HCT116 (cell line): ENCODE measurements at regions not wholly inside any gene's neighbourhood (a gene's known extent, or its start where the extent isn't known, plus 50 kb on each side); places are given as distances from the start of the nearest gene placed in this dataset.

Experiments
- ATAC-seq: fragments of 200-7000 bp; cut with Tn5 transposase; 2 replicates; pipeline ENCODE4 v1.9.1; 2020; ENCODE audit warnings: mild to moderate bottlenecking, moderate library complexity
- BruUV-seq: library from RNA; stranded (reverse); fragments of 400-500 nt; replicated peaks from 2 replicates; lab custom pipeline; 2021; lab: Mats Ljungman, UMichigan
- CTCF ChIA-PET: fragments of 300-600 bp; sonication (Branson Sonifier 250); formaldehyde crosslinking; loops from one replicate; lab custom pipeline; 2021; ENCODE audit warnings: antibody characterized with exemption; lab: Charles Lee
- POLR2A ChIA-PET: fragments of 300-600, 350-600 bp; sonication (Branson Sonifier 250); formaldehyde crosslinking; loops from one replicate; lab custom pipeline; 2021; ENCODE audit warnings: antibody characterized with exemption; lab: Charles Lee
- RAD21 ChIA-PET, 2 experiments: fragments of 300-600 bp; sonication (Branson Sonifier 250); formaldehyde crosslinking; loops; one replicate each; lab custom pipeline; 2023; ENCODE audit warnings: low total read pairs in 2 of 2; ENCODE audit not compliant: uncharacterized antibody in 2 of 2, unreplicated experiment in 2 of 2, low non-redundant PET in 1 of 2; lab: Charles Lee
- DNase-seq: peaks from one replicate; pipeline ENCODE4 v3.0.0-alpha.2; 2010; ENCODE audit warnings: low read depth, low spot score
- H2AFZ ChIP-seq: fragments of 200-600 bp; shearing (Covaris generic), sonication (generic); 2 replicates; pipeline ENCODE4 v1.6.1; 2017; ENCODE audit warnings: low read depth, mixed run types, mixed read lengths, antibody characterized with exemption, low read length; ENCODE audit not compliant: poor library complexity, severe bottlenecking
- H3K27ac ChIP-seq: 2 replicates; pipeline ENCODE4 v1.5.1; 2012; ENCODE audit warnings: low read depth, low read length
- H3K27me3 ChIP-seq: fragments of 200-600 bp; sonication (generic); 2 replicates; pipeline ENCODE4 v1.6.1; 2016; ENCODE audit warnings: mixed run types, low read length, mixed read lengths; ENCODE audit not compliant: insufficient read depth
- H3K36me3 ChIP-seq, 2 experiments: fragments of 200-500 bp in 1 of 2; fragments of 200-600 bp in 1 of 2; sonication (Bioruptor generic) in 1 of 2; sonication (generic) in 1 of 2; 2 replicates each; pipeline versions ENCODE4 v1.5.1 to v1.6.1; 2014 to 2016; ENCODE audit warnings: low read length in 2 of 2, inconsistent platforms in 1 of 2, mixed read lengths in 1 of 2, mixed run types in 1 of 2; ENCODE audit not compliant: insufficient read depth in 2 of 2, control insufficient read depth in 1 of 2
- H3K4me1 ChIP-seq, 2 experiments: fragments of 200-600 bp in 1 of 2; sonication (generic) in 1 of 2; 2 replicates each; pipeline versions ENCODE4 v1.5.1 to v1.6.1; 2012 to 2017; ENCODE audit warnings: low read length in 2 of 2, inconsistent platforms in 1 of 2, mild to moderate bottlenecking in 1 of 2, mixed read lengths in 1 of 2, mixed run types in 1 of 2, moderate library complexity in 1 of 2; ENCODE audit not compliant: insufficient read depth in 2 of 2, control insufficient read depth in 1 of 2
- H3K4me2 ChIP-seq: fragments of 200-600 bp; sonication (generic); 2 replicates; pipeline ENCODE4 v1.6.1; 2017; ENCODE audit warnings: mixed run types, low read length, mixed read lengths
- H3K4me3 ChIP-seq, 2 experiments: fragments of 200-600 bp in 1 of 2; sonication (generic) in 1 of 2; replicated peaks in 1 of 2; 2 replicates each; pipeline ENCODE4 v1.5.1; 2011 to 2016; ENCODE audit warnings: low read length in 2 of 2, control low read depth in 1 of 2, low read depth in 1 of 2, mild to moderate bottlenecking in 1 of 2, mixed read lengths in 1 of 2, mixed run types in 1 of 2
- H3K79me2 ChIP-seq: fragments of 200-600 bp; sonication (generic); 2 replicates; pipeline ENCODE4 v1.6.1; 2017; ENCODE audit warnings: mild to moderate bottlenecking, mixed run types, low read length, moderate library complexity, mixed read lengths; ENCODE audit not compliant: insufficient read depth
- H3K9ac ChIP-seq: fragments of 200-600 bp; sonication (generic); 2 replicates; pipeline ENCODE4 v1.6.1; 2016; ENCODE audit warnings: low read length, mixed read lengths
- H3K9me2 ChIP-seq: fragments of 200-600 bp; sonication (generic), shearing (Covaris generic); 2 replicates; pipeline ENCODE4 v1.6.1; 2017; ENCODE audit warnings: mixed run types, mild to moderate bottlenecking, moderate library complexity; ENCODE audit not compliant: insufficient read depth
- H3K9me3 ChIP-seq, 2 experiments: fragments of 200-500 bp in 1 of 2; fragments of 200-600 bp in 1 of 2; sonication (Bioruptor generic) in 1 of 2; sonication (generic) in 1 of 2; 2 replicates each; pipeline ENCODE4 v1.6.1; 2014 to 2017; ENCODE audit warnings: low read length in 2 of 2, mixed read lengths in 2 of 2, inconsistent platforms in 1 of 2, low read depth in 1 of 2, mild to moderate bottlenecking in 1 of 2, mixed run types in 1 of 2, moderate library complexity in 1 of 2; ENCODE audit not compliant: control insufficient read depth in 1 of 2, insufficient read depth in 1 of 2
- H4K20me1 ChIP-seq: fragments of 200-600 bp; sonication (generic), shearing (Covaris generic); 2 replicates; pipeline ENCODE4 v1.6.1; 2017; ENCODE audit warnings: mixed run types, mild to moderate bottlenecking, moderate library complexity; ENCODE audit not compliant: insufficient read depth
- ATF3 ChIP-seq: IDR thresholded peaks from 2 replicates; pipeline ENCODE4 v1.6.1; 2012
- CEBPB ChIP-seq: IDR thresholded peaks from 2 replicates; pipeline ENCODE4 v1.6.1; 2012; ENCODE audit warnings: low read depth
- CTCF ChIP-seq, 3 experiments: fragments of 200-600 bp in 1 of 3; sonication (generic) in 1 of 3; IDR thresholded peaks in 2 of 3; conservative IDR thresholded peaks in 1 of 3; 2 replicates each; pipeline ENCODE4 v1.5.1; 2012 to 2017; ENCODE audit warnings: low read depth in 2 of 3, low read length in 2 of 3, antibody characterized with exemption in 1 of 3, borderline replicate concordance in 1 of 3, control low read depth in 1 of 3, mild to moderate bottlenecking in 1 of 3, mixed read lengths in 1 of 3, mixed run types in 1 of 3, moderate library complexity in 1 of 3; ENCODE audit not compliant: insufficient read depth in 1 of 3
- EGR1 ChIP-seq: IDR thresholded peaks from 2 replicates; pipeline ENCODE4 v1.6.1; 2012; ENCODE audit warnings: low read depth
- ELF1 ChIP-seq: IDR thresholded peaks from 2 replicates; pipeline ENCODE4 v1.6.1; 2012; ENCODE audit warnings: low read depth, borderline replicate concordance
- EZH2 ChIP-seq: fragments of 200-600 bp; sonication (generic); IDR thresholded peaks from 2 replicates; pipeline ENCODE4 v1.6.1; 2017; ENCODE audit warnings: antibody characterized with exemption, mixed run types
- EZH2phosphoT487 ChIP-seq: fragments of 200-600 bp; IDR thresholded peaks from 2 replicates; pipeline ENCODE4 v1.6.1; 2018; ENCODE audit warnings: antibody characterized with exemption, borderline replicate concordance
- FOSL1 ChIP-seq: IDR thresholded peaks from 2 replicates; pipeline ENCODE4 v1.6.1; 2012; ENCODE audit warnings: low read depth
- JUND ChIP-seq: IDR thresholded peaks from 2 replicates; pipeline ENCODE4 v1.6.1; 2012
- MAX ChIP-seq: IDR thresholded peaks from 2 replicates; pipeline ENCODE4 v1.6.1; 2012
- POLR2A ChIP-seq: IDR thresholded peaks from 2 replicates; pipeline ENCODE4 v1.7.0; 2011; ENCODE audit warnings: borderline replicate concordance; ENCODE audit not compliant: insufficient read depth, insufficient read length; ENCODE audit errors: extremely low read depth
- POLR2AphosphoS5 ChIP-seq: IDR thresholded peaks from 2 replicates; pipeline ENCODE4 v1.6.1; 2011; ENCODE audit warnings: mild to moderate bottlenecking, low read depth, low read length, moderate library complexity
- SIN3A ChIP-seq: IDR thresholded peaks from 2 replicates; pipeline ENCODE4 v1.6.1; 2012; ENCODE audit warnings: low read depth
- SP1 ChIP-seq: IDR thresholded peaks from 2 replicates; pipeline ENCODE4 v1.6.1; 2012; ENCODE audit warnings: low read depth
- SRF ChIP-seq: IDR thresholded peaks from 2 replicates; pipeline ENCODE4 v1.6.1; 2012; ENCODE audit warnings: low read depth
- TCF7L2 ChIP-seq: IDR thresholded peaks from 2 replicates; pipeline ENCODE4 v1.7.0; 2011; ENCODE audit warnings: borderline replicate concordance, inconsistent platforms; ENCODE audit not compliant: insufficient read depth, insufficient read length; ENCODE audit errors: extremely low read depth
- YY1 ChIP-seq: IDR thresholded peaks from 2 replicates; pipeline ENCODE4 v1.6.1; 2011; ENCODE audit warnings: low read length, low read depth, moderate library complexity, mild to moderate bottlenecking; ENCODE audit not compliant: insufficient replicate concordance; ENCODE audit errors: extremely low read depth
- ZNF274 ChIP-seq: fragments of 200-500 bp; sonication (Bioruptor generic); IDR thresholded peaks from 2 replicates; pipeline ENCODE4 v1.6.1; 2014; ENCODE audit warnings: mild to moderate bottlenecking, low read depth, low read length, inconsistent platforms
- intact Hi-C: fragments of 100-400 bp; cut with micrococcal nuclease; formaldehyde crosslinking; loops from 2 replicates; pipeline ENCODE4 v1.10.0; 2022

- H3K9me3 ChIP-seq = no peaks in the 10 kb centered on the region
- H4K20me1 ChIP-seq = no peaks in the 10 kb centered on the region
- no peak overlapping the region for H3K9ac ChIP-seq
- H3K27me3 ChIP-seq = peaks cover 9% of the 10 kb centered on the region; the same call in 1 of the 2 replicates
- ChIA-PET RAD21 (no interaction called here), CTCF (no interaction called here), POLR2A (no interaction called here)
- TF ChIP-seq ELF1 (no peak), TCF7L2 (no peak), MAX (no peak), POLR2A (no peak), EZH2 (no peak), CEBPB (no peak), ZNF274 (no peak), POLR2AphosphoS5 (no peak), JUND (no peak), FOSL1 (no peak), YY1 (no peak)
- no peak overlapping the region for H3K27ac ChIP-seq
- intact Hi-C loops = no loop called here
- ATAC-seq (peak; percentile 83), DNase-seq (no peak)
- no peak overlapping the region for H3K4me2 ChIP-seq
- H3K9me2 ChIP-seq = no peaks in the 10 kb centered on the region
- no peak overlapping the region for H2AFZ ChIP-seq
- H3K79me2 ChIP-seq = no peaks in the 10 kb centered on the region
- H3K36me3 ChIP-seq = no peaks in the 10 kb centered on the region
- H3K4me1 ChIP-seq = no peaks in the 10 kb centered on the region
- H3K4me3 ChIP-seq = no peak overlapping the region
- no TSS peak for BruUV-seq
These were observed 55.9 kb upstream of the SEL1L start for GRCh38 chr14:81589381-81590065.

- intact Hi-C loops = no loop called here
- Histone ChIP-seq H3K4me1 (no peaks in the 10 kb centered on the region), H4K20me1 (no peaks in the 10 kb centered on the region), H3K4me2 (no peak overlapping the region), H3K4me3 (no peak overlapping the region), H3K9me3 (no peaks in the 10 kb centered on the region), H3K27ac (no peak overlapping the region), H3K36me3 (no peaks in the 10 kb centered on the region), H3K27me3 (peaks cover 9% of the 10 kb centered on the region; the same call in 1 of the 2 replicates), H3K79me2 (no peaks in the 10 kb centered on the region), H3K9me2 (no peaks in the 10 kb centered on the region), H2AFZ (no peak overlapping the region), H3K9ac (no peak overlapping the region)
- BruUV-seq = no TSS peak
- POLR2A ChIA-PET = no interaction called here
- RAD21 ChIA-PET = no interaction called here
- no peak for DNase-seq
- CTCF ChIA-PET = no interaction called here
- no peak for ATAC-seq
- TF ChIP-seq FOSL1 (no peak), SP1 (no peak), EZH2phosphoT487 (no peak), SIN3A (no peak), SRF (no peak), ZNF274 (no peak), CTCF (IDR thresholded peaks at IDR 0.05 in 2 of 3, conservative IDR thresholded peaks at IDR 0.05 in 1 of 3; ENCODE audit: borderline replicate concordance in 1 of 3, insufficient read depth in 1 of 3, low read depth in 2 of 3, low read length in 2 of 3) (no peak), CEBPB (no peak), EZH2 (no peak), ATF3 (no peak), EGR1 (no peak)
These were observed 57.6 kb upstream of the SEL1L start for GRCh38 chr14:81591266-81591665.
